A673 (cell line): ENCODE measurements at regions not wholly inside any gene's neighbourhood (a gene's known extent, or its start where the extent isn't known, plus 50 kb on each side); places are given as distances from the start of the nearest gene placed in this dataset.

ENCODE experiments used
- CTCF ChIP-seq: fragments of 300-800, 200-600 bp; sonication (generic); conservative IDR thresholded peaks from 2 replicates; pipeline ENCODE4 v1.5.1; 2017; ENCODE audit warnings: low read depth, mild to moderate bottlenecking, antibody characterized with exemption, low read length, moderate library complexity, mixed read lengths
- EZH2 ChIP-seq: fragments of 200-600 bp; sonication (generic); IDR thresholded peaks from 2 replicates; pipeline ENCODE4 v1.6.1; 2017; ENCODE audit warnings: borderline replicate concordance, low read depth, mild to moderate bottlenecking, mixed read lengths, antibody characterized with exemption, low read length; ENCODE audit not compliant: poor library complexity, severe bottlenecking

GRCh38 chr12:94098466-94098865, 49.9 kb upstream of the PLXNC1 start:
- TF ChIP-seq CTCF (no peak), EZH2 (no peak)
